Trophoblast cell (in vitro differentiated cells and primary cell): ENCODE measurements at regions not wholly inside any gene's neighbourhood (a gene's known extent, or its start where the extent isn't known, plus 50 kb on each side); places are given as distances from the start of the nearest gene placed in this dataset.
A peak's percentile ranks its signal among the peaks of the same experiment; 100 is the strongest.

Experiments
- DNase-seq, 2 donors: peaks; one replicate each; pipeline ENCODE4 v3.0.0-alpha.2; 2016
- H2AFZ ChIP-seq: 2 replicates; pipeline ENCODE4 v1.6.1; 2013; ENCODE audit warnings: low read length, moderate library complexity, mild to moderate bottlenecking; ENCODE audit not compliant: insufficient read depth, poor library complexity
- H2AK5ac ChIP-seq: 2 replicates; pipeline ENCODE4 v1.6.1; 2013; ENCODE audit warnings: mild to moderate bottlenecking, low read length
- H2BK120ac ChIP-seq: 2 replicates; pipeline ENCODE4 v1.6.1; 2013; ENCODE audit warnings: low read length, mild to moderate bottlenecking, moderate library complexity; ENCODE audit not compliant: insufficient read depth, poor library complexity
- H2BK12ac ChIP-seq: 2 replicates; pipeline ENCODE4 v1.6.1; 2013; ENCODE audit warnings: mild to moderate bottlenecking, low read length, moderate library complexity
- H2BK5ac ChIP-seq: 2 replicates; pipeline ENCODE4 v1.6.1; 2013; ENCODE audit warnings: low read length, low read depth, moderate library complexity, mild to moderate bottlenecking; ENCODE audit not compliant: poor library complexity
- H3K14ac ChIP-seq: 2 replicates; pipeline ENCODE4 v1.6.1; 2013; ENCODE audit warnings: mild to moderate bottlenecking, low read length
- H3K18ac ChIP-seq: 2 replicates; pipeline ENCODE4 v1.6.1; 2013; ENCODE audit warnings: mild to moderate bottlenecking, low read length
- H3K23ac ChIP-seq: 2 replicates; pipeline ENCODE4 v1.6.1; 2013; ENCODE audit warnings: low read length
- H3K27ac ChIP-seq: 2 replicates; pipeline ENCODE4 v1.5.1; 2013; ENCODE audit warnings: low read depth, mild to moderate bottlenecking, inconsistent platforms, low read length, moderate library complexity
- H3K27me3 ChIP-seq: 2 replicates; pipeline ENCODE4 v1.6.1; 2013; ENCODE audit warnings: inconsistent platforms, mild to moderate bottlenecking, low read length, moderate library complexity; ENCODE audit not compliant: insufficient read depth
- H3K36me3 ChIP-seq, 2 experiments: 1 replicate in 1 of 2; 2 replicates in 1 of 2; pipeline ENCODE4 v1.6.1; 2013; ENCODE audit warnings: low read length in 2 of 2, mild to moderate bottlenecking in 2 of 2, moderate library complexity in 1 of 2; ENCODE audit not compliant: insufficient read depth in 2 of 2, control insufficient read depth in 1 of 2
- H3K4ac ChIP-seq: 2 replicates; pipeline ENCODE4 v1.6.1; 2013; ENCODE audit warnings: low read depth, mild to moderate bottlenecking, low read length, moderate library complexity
- H3K4me1 ChIP-seq, 2 experiments: 1 replicate in 1 of 2; 2 replicates in 1 of 2; pipeline ENCODE4 v1.6.1; 2013; ENCODE audit warnings: low read length in 2 of 2, mild to moderate bottlenecking in 2 of 2, moderate library complexity in 1 of 2; ENCODE audit not compliant: insufficient read depth in 2 of 2, control insufficient read depth in 1 of 2
- H3K4me2 ChIP-seq: 2 replicates; pipeline ENCODE4 v1.6.1; 2013; ENCODE audit warnings: inconsistent platforms, mild to moderate bottlenecking, low read length, moderate library complexity
- H3K4me3 ChIP-seq: 2 replicates; pipeline ENCODE4 v1.5.1; 2013; ENCODE audit warnings: mild to moderate bottlenecking, low read depth, low read length, inconsistent platforms
- H3K79me1 ChIP-seq: one replicate; pipeline ENCODE4 v1.6.1; 2013; ENCODE audit warnings: low read length
- H3K79me2 ChIP-seq: 2 replicates; pipeline ENCODE4 v1.6.1; 2013; ENCODE audit warnings: low read length, mild to moderate bottlenecking; ENCODE audit not compliant: control insufficient read depth, insufficient read depth, poor library complexity
- H3K9ac ChIP-seq: 2 replicates; pipeline ENCODE4 v1.6.1; 2013; ENCODE audit warnings: mild to moderate bottlenecking, low read length
- H3K9me3 ChIP-seq: 2 replicates; pipeline ENCODE4 v1.6.1; 2013; ENCODE audit warnings: low read depth, mild to moderate bottlenecking, control low read depth, inconsistent platforms, low read length; ENCODE audit not compliant: insufficient read depth
- H4K12ac ChIP-seq: 2 replicates; pipeline ENCODE4 v1.6.1; 2013; ENCODE audit warnings: low read depth, mild to moderate bottlenecking, low read length, moderate library complexity
- H4K8ac ChIP-seq: 2 replicates; pipeline ENCODE4 v1.6.1; 2013; ENCODE audit warnings: low read depth, mild to moderate bottlenecking, low read length, moderate library complexity
- H4K91ac ChIP-seq: one replicate; pipeline ENCODE4 v1.6.1; 2013; ENCODE audit warnings: low read depth, mild to moderate bottlenecking, low read length, moderate library complexity
- WGBS: extraction: QIAGEN DNeasy Blood & Tissue Kit; methylation state at CpG from one replicate; pipeline ENCODE4 v1.1.7; 2013; ENCODE audit warnings: missing lambda C conversion rate; ENCODE audit not compliant: insufficient read length, insufficient coverage; ENCODE audit errors: extremely low coverage; 5-methylcytosine and 5-hydroxymethylcytosine counted together

- H3K9me3 ChIP-seq, result no peaks in the 10 kb centered on the region
- no peaks in the 10 kb centered on the region for H3K36me3 ChIP-seq
- no peak overlapping the region for H3K14ac ChIP-seq
- no peak overlapping the region for H4K8ac ChIP-seq
- H3K9ac ChIP-seq, result no peak overlapping the region
- no peaks in the 10 kb centered on the region for H3K27me3 ChIP-seq
- DNase-seq, result peak; percentile 11 to 40
- no peak overlapping the region for H3K4ac ChIP-seq
- no peak overlapping the region for H2BK12ac ChIP-seq
- H3K79me2 ChIP-seq, result no peaks in the 10 kb centered on the region
- H3K4me3 ChIP-seq, result no peak overlapping the region
- H3K27ac ChIP-seq, result no peak overlapping the region
- no peak overlapping the region for H4K12ac ChIP-seq
- no CpG with 5 or more reads among the region's 2 CpGs for WGBS
- no peak overlapping the region for H2BK120ac ChIP-seq
- H2AK5ac ChIP-seq, result no peak overlapping the region
- H3K4me1 ChIP-seq, result no peaks in the 10 kb centered on the region
- no peak overlapping the region for H2AFZ ChIP-seq
- no peaks in the 10 kb centered on the region for H3K79me1 ChIP-seq
- H3K23ac ChIP-seq, result no peak overlapping the region
- H3K18ac ChIP-seq, result no peak overlapping the region
- no peak overlapping the region for H3K4me2 ChIP-seq
- no peak overlapping the region for H2BK5ac ChIP-seq
- no peak overlapping the region for H4K91ac ChIP-seq
Observed at GRCh38 chr5:93831449-93831848, 90.0 kb upstream of the POU5F2 start.

GRCh38 chr5:93830893-93831292 lies 89.5 kb upstream of the POU5F2 start:
- Histone ChIP-seq H2BK12ac (no peak overlapping the region), H3K27ac (no peak overlapping the region), H4K12ac (no peak overlapping the region), H3K9ac (no peak overlapping the region), H3K36me3 (no peaks in the 10 kb centered on the region), H3K18ac (no peak overlapping the region), H3K23ac (no peak overlapping the region), H3K4ac (no peak overlapping the region), H3K79me1 (no peaks in the 10 kb centered on the region), H3K14ac (no peak overlapping the region), H4K91ac (no peak overlapping the region), H4K8ac (no peak overlapping the region), H3K27me3 (no peaks in the 10 kb centered on the region), H3K9me3 (no peaks in the 10 kb centered on the region), H3K4me1 (no peaks in the 10 kb centered on the region), H3K79me2 (no peaks in the 10 kb centered on the region), H2AK5ac (no peak overlapping the region), H3K4me3 (no peak overlapping the region), H2BK5ac (no peak overlapping the region), H2AFZ (no peak overlapping the region), H2BK120ac (no peak overlapping the region), H3K4me2 (no peak overlapping the region)
- no CpG with 5 or more reads among the region's 5 CpGs for WGBS
- no peak for DNase-seq

- Histone ChIP-seq H2BK120ac (no peak overlapping the region), H3K4me3 (no peak overlapping the region), H2BK12ac (no peak overlapping the region), H3K4me2 (no peak overlapping the region), H3K9me3 (no peaks in the 10 kb centered on the region), H3K23ac (no peak overlapping the region), H3K18ac (no peak overlapping the region), H3K4ac (no peak overlapping the region), H3K27me3 (no peaks in the 10 kb centered on the region), H3K79me2 (no peaks in the 10 kb centered on the region), H3K14ac (no peak overlapping the region), H4K91ac (no peak overlapping the region), H2BK5ac (no peak overlapping the region), H4K8ac (no peak overlapping the region), H3K9ac (no peak overlapping the region), H2AK5ac (no peak overlapping the region), H3K79me1 (no peaks in the 10 kb centered on the region), H2AFZ (no peak overlapping the region), H3K4me1 (no peaks in the 10 kb centered on the region), H4K12ac (no peak overlapping the region), H3K36me3 (no peaks in the 10 kb centered on the region), H3K27ac (no peak overlapping the region)
- no peak for DNase-seq
- no CpG with 5 or more reads among the region's 1 CpG for WGBS
Observed at GRCh38 chr5:93829346-93829745, 87.9 kb upstream of the POU5F2 start.

GRCh38 chr5:93821891-93822415 lies 80.6 kb upstream of the POU5F2 start:
- H4K8ac ChIP-seq, result no peak overlapping the region
- no peak overlapping the region for H2BK5ac ChIP-seq
- no peak overlapping the region for H3K18ac ChIP-seq
- DNase-seq, result no peak
- no peak overlapping the region for H3K23ac ChIP-seq
- H2BK120ac ChIP-seq, result no peak overlapping the region
- no CpG with 5 or more reads among the region's 4 CpGs for WGBS
- no peak overlapping the region for H3K4ac ChIP-seq
- no peaks in the 10 kb centered on the region for H3K36me3 ChIP-seq
- no peaks in the 10 kb centered on the region for H3K79me1 ChIP-seq
- H3K4me1 ChIP-seq, result no peaks in the 10 kb centered on the region
- no peaks in the 10 kb centered on the region for H3K9me3 ChIP-seq
- no peak overlapping the region for H3K4me2 ChIP-seq
- H4K91ac ChIP-seq, result no peak overlapping the region
- no peak overlapping the region for H2AK5ac ChIP-seq
- no peak overlapping the region for H3K9ac ChIP-seq
- no peak overlapping the region for H3K14ac ChIP-seq
- no peaks in the 10 kb centered on the region for H3K27me3 ChIP-seq
- no peak overlapping the region for H4K12ac ChIP-seq
- no peaks in the 10 kb centered on the region for H3K79me2 ChIP-seq
- H2AFZ ChIP-seq, result no peak overlapping the region
- no peak overlapping the region for H3K27ac ChIP-seq
- H3K4me3 ChIP-seq, result no peak overlapping the region
- no peak overlapping the region for H2BK12ac ChIP-seq
